GM19025 (cell line): ENCODE measurements at regions not wholly inside any gene's neighbourhood (a gene's known extent, or its start where the extent isn't known, plus 50 kb on each side); places are given as distances from the start of the nearest gene placed in this dataset.
"Not testable (repeated sequence)": the region's sequence is repeated elsewhere in the genome, so short reads cannot be mapped to it uniquely, and the experiment has no call there.

Experiments used
- ATAC-seq: cut with Tn5 transposase; IDR thresholded peaks from one replicate; pipeline ENCODE4 v1.9.1; 2021; ENCODE audit warnings: mild to moderate bottlenecking, low read depth, moderate library complexity; ENCODE audit not compliant: unreplicated experiment

DNA sequence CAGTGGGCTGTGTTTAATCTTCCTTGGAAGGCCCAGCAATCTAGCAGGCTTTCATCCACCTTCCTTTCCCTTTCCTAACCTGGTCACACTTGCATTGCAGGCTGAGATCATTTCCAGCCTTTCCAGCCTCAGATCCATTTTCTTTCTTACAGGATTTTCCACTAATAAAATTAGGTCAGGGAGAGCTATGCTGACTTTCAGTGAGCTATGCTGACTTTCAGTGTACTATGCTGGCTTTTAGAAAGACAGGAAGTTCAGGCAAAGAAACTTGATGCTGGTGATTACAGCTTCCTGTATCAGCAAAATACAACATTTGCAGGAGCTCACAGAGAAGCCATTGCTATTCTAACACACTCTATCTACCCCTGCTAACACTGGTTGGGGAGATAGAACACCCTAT is 735.0 kb downstream of the CCDC85A start:
- ATAC-seq = no peak

DNA sequence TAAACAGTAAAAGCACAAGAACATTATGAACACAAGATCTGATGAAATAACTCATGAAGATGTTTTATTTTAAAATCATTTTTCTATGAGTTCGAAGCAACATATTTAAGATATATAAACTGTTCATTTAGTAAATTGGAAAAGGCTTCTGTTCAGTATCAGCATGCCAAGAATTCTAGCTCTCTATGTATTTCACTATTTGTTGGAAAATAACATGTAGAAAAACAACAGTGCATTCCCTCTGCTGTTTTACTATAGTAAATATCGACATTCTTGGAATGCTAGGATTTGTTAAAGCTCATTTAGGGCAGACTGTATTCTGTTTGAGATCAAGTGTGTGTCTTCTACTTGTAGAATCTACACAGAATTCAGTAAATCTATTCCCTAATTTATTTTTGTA is 750.2 kb downstream of the CCDC85A start:
- ATAC-seq = no peak

- ATAC-seq = no peak
These were observed 751.1 kb downstream of the CCDC85A start for GRCh38 chr2:56934866-56935265.

GRCh38 chr2:56940054-56940453 is 756.3 kb downstream of the CCDC85A start:
- ATAC-seq = no peak

DNA sequence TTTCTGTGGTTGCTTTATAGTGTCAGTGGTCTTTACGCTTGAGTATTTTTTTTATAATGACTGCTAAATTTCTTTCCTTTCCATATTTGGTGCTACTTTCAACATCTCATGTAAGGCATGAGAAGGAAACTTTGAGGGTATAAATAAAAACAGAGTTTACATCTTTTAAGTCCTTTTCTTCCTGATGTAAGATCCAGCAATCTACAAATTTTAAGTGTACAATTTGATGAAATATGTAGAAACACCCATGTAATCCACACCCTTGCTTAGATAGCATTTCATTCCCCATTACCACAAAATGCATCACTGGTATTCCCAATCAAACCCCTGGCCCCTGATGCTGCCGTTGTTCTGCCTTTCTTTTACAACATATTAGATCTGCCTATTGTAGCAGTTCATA is 769.1 kb downstream of the CCDC85A start:
- ATAC-seq = no peak

DNA sequence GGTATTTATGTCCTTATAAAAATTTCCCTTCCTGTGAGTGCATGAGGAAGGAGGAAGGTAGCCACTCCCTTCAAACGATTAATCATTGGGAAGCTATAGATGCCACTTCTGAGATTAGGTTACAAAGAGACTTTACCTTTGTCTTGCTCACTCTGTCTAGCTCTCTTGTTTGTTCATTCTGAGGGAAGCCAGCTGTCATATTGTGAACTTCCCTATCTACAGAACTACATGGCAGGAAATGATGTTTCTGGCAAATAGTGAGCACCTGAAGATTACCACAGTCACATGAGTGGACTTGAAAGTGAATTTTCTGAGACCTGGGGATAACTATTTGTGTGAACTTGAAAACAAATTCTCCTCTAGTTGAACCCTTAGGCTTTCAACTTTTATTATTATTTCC is 776.8 kb downstream of the CCDC85A start:
- ATAC-seq = no peak

DNA sequence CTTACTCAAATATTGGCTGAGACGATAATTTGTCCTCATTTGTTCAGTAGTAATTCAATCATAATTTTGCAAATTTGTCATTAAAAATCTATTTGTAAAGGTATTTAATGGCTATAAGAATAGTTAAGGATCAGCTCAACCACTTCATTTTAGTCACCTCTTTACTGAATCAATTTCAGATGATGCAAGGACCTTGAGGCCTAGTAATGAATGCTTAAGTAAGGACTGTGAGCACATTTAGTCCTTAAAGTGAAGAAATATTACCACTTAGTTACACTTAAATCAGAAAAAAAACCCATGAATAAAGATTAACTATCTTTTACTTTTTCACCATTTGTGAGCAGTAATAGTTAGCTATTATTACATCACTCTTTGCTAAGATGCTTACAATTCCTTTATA is 778.9 kb downstream of the CCDC85A start:
- no peak for ATAC-seq

DNA sequence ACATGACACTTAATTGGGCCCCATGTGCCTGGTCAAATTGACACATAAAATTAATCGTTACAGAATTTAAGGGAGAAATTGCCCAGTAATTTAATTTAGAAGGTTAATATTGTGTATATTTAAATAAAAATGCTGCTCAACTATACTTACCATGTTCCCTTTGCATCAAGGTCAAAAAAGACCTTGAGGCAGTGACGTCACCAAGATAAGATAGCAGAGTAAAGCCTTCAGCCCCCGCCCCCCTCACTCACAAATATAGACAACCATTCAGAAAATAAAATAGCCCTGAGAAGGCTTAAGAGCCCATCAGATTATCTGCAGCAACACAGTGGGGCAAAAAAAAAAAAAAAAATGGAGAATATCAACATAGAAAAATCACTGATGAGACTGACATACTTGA is 785.7 kb downstream of the CCDC85A start:
- no peak for ATAC-seq

GRCh38 chr2:56971383-56971974 is 787.7 kb downstream of the CCDC85A start:
- no peak for ATAC-seq

DNA sequence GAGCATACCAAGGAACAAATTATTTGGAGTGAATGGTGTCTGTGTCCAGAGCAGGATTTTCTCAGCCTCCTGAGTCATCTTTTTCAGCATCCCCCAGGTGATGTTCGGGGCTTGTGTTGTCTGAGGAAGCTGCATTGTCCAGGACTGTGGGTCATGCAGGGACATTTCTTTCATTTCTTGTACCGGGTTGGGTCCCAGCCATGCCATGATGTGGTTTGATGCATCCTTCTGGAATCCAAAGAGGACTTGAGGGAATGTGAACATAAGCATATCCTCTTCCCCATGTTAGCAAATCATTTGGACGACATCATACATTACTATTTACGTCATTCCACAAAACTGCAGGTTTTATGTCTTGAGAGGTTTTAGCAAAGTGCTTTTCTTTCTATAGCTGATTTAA is 797.8 kb downstream of the CCDC85A start:
- no peak for ATAC-seq

- ATAC-seq = no peak
These were observed 801.8 kb downstream of the CCDC85A start for GRCh38 chr2:56985609-56986008.

DNA sequence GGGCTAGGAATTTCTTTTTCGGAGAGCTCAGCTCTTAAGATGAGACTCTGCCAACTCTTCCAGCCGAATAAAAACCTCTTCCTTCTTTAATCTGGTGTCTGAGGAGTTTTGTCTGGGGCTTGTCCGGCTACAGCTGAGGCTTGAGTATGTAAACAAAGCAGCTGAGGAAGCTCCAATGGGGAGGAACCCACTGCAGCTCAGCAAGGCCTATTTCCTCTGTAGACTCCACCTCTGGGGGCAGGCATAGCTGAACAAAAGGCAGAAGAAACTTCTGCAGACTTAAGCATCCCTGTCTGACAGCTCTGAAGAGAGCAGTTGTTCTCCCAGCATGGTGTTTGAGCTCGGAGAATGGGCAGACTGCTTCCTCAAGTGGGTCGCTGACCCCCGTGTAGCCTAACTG is 838.7 kb downstream of the CCDC85A start:
- ATAC-seq = no peak

DNA sequence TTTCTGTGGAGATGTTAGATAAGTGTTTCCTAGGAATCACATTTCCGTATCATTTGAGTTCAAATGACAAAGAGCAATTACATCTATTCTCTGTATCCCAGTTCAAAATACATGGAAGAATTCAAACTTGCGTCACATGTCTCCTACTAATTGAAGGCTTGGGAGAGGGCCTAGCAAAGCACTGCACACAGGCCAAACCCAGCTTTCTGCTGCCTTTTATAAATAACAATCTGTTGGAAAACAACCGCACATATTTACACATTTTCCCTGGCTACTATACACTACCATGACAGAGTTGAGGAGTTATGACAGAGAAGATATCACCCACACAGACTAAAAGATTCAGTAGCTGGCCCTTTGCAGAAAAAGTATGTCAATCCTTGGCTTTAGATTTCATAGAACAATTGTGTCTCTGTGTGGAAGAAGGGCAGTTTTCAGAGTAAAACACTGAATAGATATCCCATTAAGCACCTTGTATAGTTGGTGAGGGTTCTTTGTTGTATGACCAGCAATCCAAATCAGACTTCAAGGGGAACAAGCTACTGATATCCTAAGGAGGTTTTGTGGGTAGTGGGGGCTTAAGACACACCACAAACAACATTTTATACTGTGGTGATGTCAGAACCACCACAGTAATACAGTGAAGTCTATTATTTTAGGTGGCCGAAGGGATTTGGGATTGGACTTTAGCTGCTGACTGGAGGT is 861.3 kb downstream of the CCDC85A start:
- ATAC-seq = no peak

- ATAC-seq = no peak
These were observed 865.5 kb downstream of the CCDC85A start for GRCh38 chr2:57049273-57049672.

GRCh38 chr2:57050007-57050406 is 866.2 kb downstream of the CCDC85A start:
- no peak for ATAC-seq

GRCh38 chr2:57066301-57066700 is 882.5 kb downstream of the CCDC85A start:
- not testable (repeated sequence) for ATAC-seq

GRCh38 chr2:57075226-57075625 is 891.4 kb downstream of the CCDC85A start:
- no peak for ATAC-seq

GRCh38 chr2:57080035-57080434 is 896.2 kb downstream of the CCDC85A start:
- ATAC-seq = no peak

DNA sequence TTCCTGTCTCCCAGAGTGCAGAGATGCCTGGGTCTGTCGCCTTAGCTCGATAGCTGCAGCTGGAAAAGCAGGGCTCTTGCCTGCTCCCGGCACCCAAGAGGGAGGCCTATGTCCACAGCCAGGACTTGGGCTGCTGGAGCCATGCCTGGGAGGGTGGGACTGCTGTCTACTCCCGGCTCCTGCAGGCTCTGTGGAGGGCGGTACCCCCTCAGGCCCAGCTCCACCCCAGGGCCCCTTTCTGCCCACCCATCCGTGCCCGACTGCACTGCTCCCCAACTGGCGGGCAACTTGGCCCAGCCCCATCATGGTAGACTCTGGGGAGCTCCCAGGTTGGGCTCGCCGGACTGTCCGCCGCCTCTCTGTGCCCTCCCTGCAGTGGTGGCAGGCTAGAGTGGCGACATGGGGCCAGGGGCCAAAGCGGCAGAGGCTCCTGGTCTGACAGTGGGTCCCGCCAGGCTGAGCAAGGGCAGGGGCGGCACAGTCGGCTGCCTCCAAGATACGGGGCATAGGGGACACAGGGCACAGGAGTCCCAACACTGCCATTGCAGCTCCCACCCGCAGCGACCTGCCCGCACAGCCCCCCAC is 901.0 kb downstream of the CCDC85A start:
- ATAC-seq = no peak

- no peak for ATAC-seq
These were observed 909.2 kb downstream of the CCDC85A start for GRCh38 chr2:57093020-57093419.

DNA sequence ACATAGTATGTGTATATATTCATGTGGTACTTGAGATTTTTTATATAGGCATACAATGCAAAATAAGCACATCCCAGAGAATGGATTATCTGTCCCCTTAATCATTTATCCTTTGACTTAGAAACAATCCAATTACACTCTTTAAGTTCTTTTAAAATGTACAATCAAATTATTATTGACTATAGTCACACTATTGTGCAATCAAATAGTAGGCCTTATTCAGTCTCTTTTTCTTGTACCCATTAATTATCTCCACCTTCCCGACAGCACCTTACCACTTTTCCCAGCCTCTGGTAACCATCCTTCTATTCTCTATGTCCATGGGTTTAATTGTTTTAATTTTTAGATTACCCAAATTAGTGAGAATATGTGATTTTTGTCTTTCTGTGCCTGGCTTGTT is 914.1 kb downstream of the CCDC85A start:
- no peak for ATAC-seq

DNA sequence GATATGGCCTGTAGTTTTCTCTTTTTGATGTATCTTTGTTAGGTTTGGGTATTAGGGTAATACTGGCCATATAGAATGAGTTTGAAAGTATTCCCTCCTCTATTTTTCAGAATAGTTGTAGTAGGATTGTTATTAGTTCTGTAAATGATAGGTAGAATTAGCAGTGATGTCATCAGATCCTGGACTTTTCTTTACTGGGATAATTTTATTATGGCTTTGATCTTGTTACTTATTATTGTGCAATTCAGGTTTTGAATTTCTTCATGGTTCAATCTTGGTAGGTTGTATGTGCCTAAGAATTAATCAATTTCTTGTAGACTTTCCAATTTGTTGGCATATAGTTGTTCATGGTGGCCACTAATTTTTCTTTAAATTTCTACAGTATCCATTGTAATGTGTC is 916.6 kb downstream of the CCDC85A start:
- ATAC-seq = no peak
